HepG2 (cell line): ENCODE measurements at regions not wholly inside any gene's neighbourhood (a gene's known extent, or its start where the extent isn't known, plus 50 kb on each side); places are given as distances from the start of the nearest gene placed in this dataset.

Source experiments
- ATAC-seq: fragments of 200-7000 bp; cut with Tn5 transposase; 3 replicates; pipeline ENCODE4 v1.9.1; 2020; ENCODE audit warnings: mild to moderate bottlenecking, moderate library complexity
- BruUV-seq: library from RNA; stranded (reverse); fragments of 400-500 nt; replicated peaks from 2 replicates; lab custom pipeline; 2021; lab: Mats Ljungman, UMichigan
- CTCF ChIA-PET: fragments of 300-600 bp; formaldehyde crosslinking; extraction: SDS; loops from one replicate; lab custom pipeline; 2021; ENCODE audit warnings: low total read pairs, inconsistent platforms, low intra/inter-chr PET ratio; lab: Yijun Ruan, JAX
- POLR2A ChIA-PET: fragments of 350-600 bp; sonication (Branson Sonifier 250); formaldehyde crosslinking; loops from one replicate; lab custom pipeline; 2020; ENCODE audit warnings: antibody characterized with exemption, inconsistent platforms; lab: Yijun Ruan, JAX
- DNase-seq: peaks from one replicate; pipeline ENCODE4 v3.0.0-alpha.2; 2015; ENCODE audit warnings: low spot score
- FAIRE-seq: peaks from 3 replicates; lab custom pipeline; 2011; peaks lifted over from hg19 to GRCh38; lab: Jason Lieb, UNC
- H2AFZ ChIP-seq: one replicate; pipeline ENCODE4 v1.6.1; 2011; ENCODE audit warnings: low read length, inconsistent platforms
- H3K27ac ChIP-seq: fragments of 300-600 bp; 3 replicates; pipeline ENCODE4 v1.8.0; 2011; ENCODE audit warnings: mixed run types, mild to moderate bottlenecking, mixed read lengths, low read length, inconsistent platforms; ENCODE audit not compliant: insufficient read depth; ENCODE audit errors: extremely low read length
- H3K27me3 ChIP-seq, 2 experiments: fragments of 200-600 bp in 1 of 2; 2 replicates in 1 of 2; 3 replicates in 1 of 2; pipeline versions ENCODE4 v1.6.0 to v1.8.0; 2011; ENCODE audit warnings: low read length in 2 of 2, mild to moderate bottlenecking in 2 of 2, moderate library complexity in 2 of 2, inconsistent platforms in 1 of 2; ENCODE audit not compliant: insufficient read depth in 2 of 2, control insufficient read depth in 1 of 2
- H3K36me3 ChIP-seq, 2 experiments: fragments of 200-600 bp in 1 of 2; replicated peaks in 1 of 2; 2 replicates in 1 of 2; 3 replicates in 1 of 2; pipeline versions ENCODE4 v1.5.1 to v1.8.0; 2011; ENCODE audit warnings: low read length in 2 of 2, inconsistent platforms in 1 of 2; ENCODE audit not compliant: insufficient read depth in 2 of 2, control insufficient read depth in 1 of 2
- H3K4me1 ChIP-seq: 2 replicates; pipeline ENCODE4 v1.5.1; 2012; ENCODE audit warnings: low read length, inconsistent platforms; ENCODE audit not compliant: insufficient read depth
- H3K4me2 ChIP-seq: 2 replicates; pipeline ENCODE4 v1.6.0; 2011; ENCODE audit warnings: low read depth, low read length, inconsistent platforms
- H3K4me3 ChIP-seq, 3 experiments: fragments of 200-600 bp in 1 of 3; sonication (generic), shearing (Covaris generic) in 1 of 3; replicated peaks in 1 of 3; 2 replicates each; pipeline ENCODE4 v1.5.1; 2011 to 2016; ENCODE audit warnings: low read length in 3 of 3, inconsistent platforms in 2 of 3, low read depth in 2 of 3, mild to moderate bottlenecking in 2 of 3, control low read depth in 1 of 3, mixed read lengths in 1 of 3; ENCODE audit not compliant: insufficient read depth in 1 of 3
- H3K79me2 ChIP-seq: one replicate; pipeline ENCODE4 v1.6.1; 2011; ENCODE audit warnings: low read length, inconsistent platforms; ENCODE audit not compliant: insufficient read depth
- H3K9ac ChIP-seq: 2 replicates; pipeline ENCODE4 v1.6.0; 2011; ENCODE audit warnings: mild to moderate bottlenecking, low read depth, low read length, inconsistent platforms; ENCODE audit not compliant: insufficient read depth
- H3K9me3 ChIP-seq: 2 replicates; pipeline ENCODE4 v1.5.1; 2012; ENCODE audit warnings: mild to moderate bottlenecking, low read length
- H4K20me1 ChIP-seq: 2 replicates; pipeline ENCODE4 v1.6.0; 2011; ENCODE audit warnings: inconsistent platforms, mild to moderate bottlenecking, low read length, moderate library complexity; ENCODE audit not compliant: insufficient read depth
- CEBPB ChIP-seq: IDR thresholded peaks from 2 replicates; pipeline ENCODE4 v1.6.1; 2011; ENCODE audit warnings: low read depth, low read length, improper control_type of control experiment, borderline replicate concordance
- CREB1 ChIP-seq, 2 experiments: fragments of 450-650 bp in 1 of 2; IDR thresholded peaks; 2 replicates each; pipeline ENCODE4 v1.6.1; 2016 to 2017; ENCODE audit warnings: control low read depth in 1 of 2, mild to moderate bottlenecking in 1 of 2, missing compliant biosample characterization in 1 of 2, missing genetic modification characterization in 1 of 2
- ELF1 ChIP-seq: sonication (generic); formaldehyde crosslinking; IDR thresholded peaks from 2 replicates; pipeline ENCODE4 v1.4.0; 2020; ENCODE audit warnings: missing genetic modification reagents
- HOXD1 ChIP-seq: sonication (generic); formaldehyde crosslinking; IDR thresholded peaks from 2 replicates; pipeline ENCODE4 v1.5.0; 2020; ENCODE audit warnings: missing genetic modification reagents
- MBD4 ChIP-seq: IDR thresholded peaks from 2 replicates; pipeline ENCODE4 v1.6.1; 2012; ENCODE audit warnings: low read length, inconsistent platforms, borderline replicate concordance
- PHF8 ChIP-seq: sonication (generic); formaldehyde crosslinking; IDR thresholded peaks from 2 replicates; pipeline ENCODE4 v1.5.0; 2020; ENCODE audit warnings: missing genetic modification reagents
- SMAD9 ChIP-seq: sonication (generic); formaldehyde crosslinking; IDR thresholded peaks from 2 replicates; pipeline ENCODE4 v1.5.1; 2020; ENCODE audit warnings: mild to moderate bottlenecking, missing genetic modification reagents
- SP5 ChIP-seq: IDR thresholded peaks from 2 replicates; pipeline ENCODE4 v1.6.1; 2016; ENCODE audit warnings: low read depth, borderline replicate concordance
- SSRP1 ChIP-seq: IDR thresholded peaks from 2 replicates; pipeline ENCODE4 v1.6.1; 2016; ENCODE audit warnings: control low read depth
- ZNF709 ChIP-seq: sonication (generic); formaldehyde crosslinking; IDR thresholded peaks from 2 replicates; pipeline ENCODE4 v1.5.0; 2020; ENCODE audit warnings: mild to moderate bottlenecking, missing genetic modification reagents
- ZNF720 ChIP-seq: sonication (generic); formaldehyde crosslinking; IDR thresholded peaks from 2 replicates; pipeline ENCODE4 v1.4.0; 2020; ENCODE audit warnings: missing genetic modification reagents
- WGBS: methylation state at CpG from one replicate; pipeline ENCODE4 v1.1.6; 2017; ENCODE audit warnings: low lambda C conversion rate; 5-methylcytosine and 5-hydroxymethylcytosine counted together
- in situ Hi-C: cut with HindIII; loops from 2 replicates; pipeline ENCODE4 v1.10.0; 2017; ENCODE audit warnings: low pct_unique_long_range_greater_than_20kb; ENCODE audit not compliant: extremely low pct_ligation_motif_present
- intact Hi-C: fragments of 100-400 bp; cut with micrococcal nuclease; formaldehyde crosslinking; loops from one replicate; pipeline ENCODE4 v1.10.0; 2022; ENCODE audit not compliant: unreplicated experiment
- TF ChIP-seq, protein P1 (sequence below): sonication (generic); formaldehyde crosslinking; IDR thresholded peaks from 2 replicates; pipeline ENCODE4 v1.5.0; 2020; ENCODE audit warnings: mild to moderate bottlenecking, missing genetic modification reagents, borderline replicate concordance
- TF ChIP-seq, protein P2 (sequence below): sonication (generic); formaldehyde crosslinking; IDR thresholded peaks from 2 replicates; pipeline ENCODE4; 2020; ENCODE audit warnings: missing genetic modification reagents, mild to moderate bottlenecking, borderline replicate concordance
- TF ChIP-seq, protein P3 (sequence below): fragments of 450-650 bp; IDR thresholded peaks from 2 replicates; pipeline ENCODE4 v1.6.1; 2016

DNA sequence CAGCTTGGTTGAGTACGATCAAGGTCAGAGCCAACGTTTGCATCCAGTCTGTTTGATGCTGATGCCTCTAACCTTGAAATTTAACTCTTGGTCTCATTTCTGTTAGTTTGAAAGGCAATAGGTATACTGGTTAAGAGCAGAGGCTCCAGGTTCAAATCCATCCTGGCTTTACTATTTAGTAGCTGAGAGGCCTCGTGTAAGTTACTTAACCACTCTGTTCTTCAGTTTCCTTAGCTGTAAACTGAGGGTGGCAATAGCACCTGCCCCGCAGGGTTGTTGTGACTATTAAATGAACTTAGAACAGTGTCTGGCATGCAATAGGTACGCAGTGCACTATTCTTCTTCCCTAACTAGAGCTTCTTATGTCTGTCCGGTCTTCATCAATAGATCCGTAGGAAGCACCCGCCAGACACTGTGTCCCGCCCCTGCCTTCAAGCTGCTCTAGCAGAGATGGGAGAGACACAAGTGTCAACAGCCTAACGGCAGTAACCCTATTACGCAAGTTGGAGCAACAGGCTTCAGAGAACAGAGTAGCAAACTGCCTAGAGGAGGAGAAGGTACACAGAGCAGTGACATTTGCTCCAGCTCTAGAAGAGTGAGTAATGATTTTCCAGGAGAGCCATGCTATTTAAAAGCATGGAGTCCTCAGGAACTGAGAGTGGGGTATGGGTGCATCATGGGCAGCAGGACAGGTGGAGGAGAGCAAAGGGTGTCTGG, 62.7 kb upstream of the ST3GAL5 start:
- H3K9me3 ChIP-seq, result no peaks in the 10 kb centered on the region
- peaks cover 58% of the 10 kb centered on the region for H3K4me1 ChIP-seq
- H3K27ac ChIP-seq, result no peak overlapping the region
- BruUV-seq, result no TSS peak
- no peak overlapping the region for H3K9ac ChIP-seq
- 31% methylated on average over 11 of the region's 11 CpGs for WGBS
- no peak overlapping the region for H3K4me3 ChIP-seq
- in situ Hi-C loops, result no loop called here
- ATAC-seq (peak; percentile 76), DNase-seq (peak; percentile 61), FAIRE-seq (peak; percentile 56)
- POLR2A ChIA-PET, result interaction anchor here (1.0 kb wide), 1 partner anchor 60 kb away, joined by 3 read pairs; no protein-coding TSS in a partner anchor
- H3K27me3 ChIP-seq, result no peaks in the 10 kb centered on the region
- peak overlapping the region; percentile 50 for H3K4me2 ChIP-seq
- H2AFZ ChIP-seq, result no peak overlapping the region
- no peaks in the 10 kb centered on the region for H3K79me2 ChIP-seq
- no peaks in the 10 kb centered on the region for H3K36me3 ChIP-seq
- CTCF ChIA-PET, result no interaction called here
- intact Hi-C loops, result no loop called here
- no peaks in the 10 kb centered on the region for H4K20me1 ChIP-seq
- TF ChIP-seq, protein P1, sequence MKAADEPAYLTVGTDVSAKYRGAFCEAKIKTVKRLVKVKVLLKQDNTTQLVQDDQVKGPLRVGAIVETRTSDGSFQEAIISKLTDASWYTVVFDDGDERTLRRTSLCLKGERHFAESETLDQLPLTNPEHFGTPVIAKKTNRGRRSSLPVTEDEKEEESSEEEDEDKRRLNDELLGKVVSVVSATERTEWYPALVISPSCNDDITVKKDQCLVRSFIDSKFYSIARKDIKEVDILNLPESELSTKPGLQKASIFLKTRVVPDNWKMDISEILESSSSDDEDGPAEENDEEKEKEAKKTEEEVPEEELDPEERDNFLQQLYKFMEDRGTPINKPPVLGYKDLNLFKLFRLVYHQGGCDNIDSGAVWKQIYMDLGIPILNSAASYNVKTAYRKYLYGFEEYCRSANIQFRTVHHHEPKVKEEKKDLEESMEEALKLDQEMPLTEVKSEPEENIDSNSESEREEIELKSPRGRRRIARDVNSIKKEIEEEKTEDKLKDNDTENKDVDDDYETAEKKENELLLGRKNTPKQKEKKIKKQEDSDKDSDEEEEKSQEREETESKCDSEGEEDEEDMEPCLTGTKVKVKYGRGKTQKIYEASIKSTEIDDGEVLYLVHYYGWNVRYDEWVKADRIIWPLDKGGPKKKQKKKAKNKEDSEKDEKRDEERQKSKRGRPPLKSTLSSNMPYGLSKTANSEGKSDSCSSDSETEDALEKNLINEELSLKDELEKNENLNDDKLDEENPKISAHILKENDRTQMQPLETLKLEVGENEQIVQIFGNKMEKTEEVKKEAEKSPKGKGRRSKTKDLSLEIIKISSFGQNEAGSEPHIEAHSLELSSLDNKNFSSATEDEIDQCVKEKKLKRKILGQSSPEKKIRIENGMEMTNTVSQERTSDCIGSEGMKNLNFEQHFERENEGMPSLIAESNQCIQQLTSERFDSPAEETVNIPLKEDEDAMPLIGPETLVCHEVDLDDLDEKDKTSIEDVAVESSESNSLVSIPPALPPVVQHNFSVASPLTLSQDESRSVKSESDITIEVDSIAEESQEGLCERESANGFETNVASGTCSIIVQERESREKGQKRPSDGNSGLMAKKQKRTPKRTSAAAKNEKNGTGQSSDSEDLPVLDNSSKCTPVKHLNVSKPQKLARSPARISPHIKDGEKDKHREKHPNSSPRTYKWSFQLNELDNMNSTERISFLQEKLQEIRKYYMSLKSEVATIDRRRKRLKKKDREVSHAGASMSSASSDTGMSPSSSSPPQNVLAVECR (CRISPR knock-in tag), result no peak
- TF ChIP-seq SP5 (CRISPR knock-in tag) (0 out of 2 replicates have a peak, but pooled peaks have one; percentile 27), HOXD1 (CRISPR knock-in tag) (no peak), ZNF709 (no peak), CEBPB (peak; percentile 92), SSRP1 (no peak), ELF1 (no peak), ZNF720 (CRISPR knock-in tag) (no peak), CREB1 (IDR thresholded peaks at IDR 0.05) (no peak), CREB1 (CRISPR knock-in tag; IDR thresholded peaks at IDR 0.05) (no peak), MBD4 (no peak), SMAD9 (no peak), PHF8 (no peak)
- TF ChIP-seq, protein P2, sequence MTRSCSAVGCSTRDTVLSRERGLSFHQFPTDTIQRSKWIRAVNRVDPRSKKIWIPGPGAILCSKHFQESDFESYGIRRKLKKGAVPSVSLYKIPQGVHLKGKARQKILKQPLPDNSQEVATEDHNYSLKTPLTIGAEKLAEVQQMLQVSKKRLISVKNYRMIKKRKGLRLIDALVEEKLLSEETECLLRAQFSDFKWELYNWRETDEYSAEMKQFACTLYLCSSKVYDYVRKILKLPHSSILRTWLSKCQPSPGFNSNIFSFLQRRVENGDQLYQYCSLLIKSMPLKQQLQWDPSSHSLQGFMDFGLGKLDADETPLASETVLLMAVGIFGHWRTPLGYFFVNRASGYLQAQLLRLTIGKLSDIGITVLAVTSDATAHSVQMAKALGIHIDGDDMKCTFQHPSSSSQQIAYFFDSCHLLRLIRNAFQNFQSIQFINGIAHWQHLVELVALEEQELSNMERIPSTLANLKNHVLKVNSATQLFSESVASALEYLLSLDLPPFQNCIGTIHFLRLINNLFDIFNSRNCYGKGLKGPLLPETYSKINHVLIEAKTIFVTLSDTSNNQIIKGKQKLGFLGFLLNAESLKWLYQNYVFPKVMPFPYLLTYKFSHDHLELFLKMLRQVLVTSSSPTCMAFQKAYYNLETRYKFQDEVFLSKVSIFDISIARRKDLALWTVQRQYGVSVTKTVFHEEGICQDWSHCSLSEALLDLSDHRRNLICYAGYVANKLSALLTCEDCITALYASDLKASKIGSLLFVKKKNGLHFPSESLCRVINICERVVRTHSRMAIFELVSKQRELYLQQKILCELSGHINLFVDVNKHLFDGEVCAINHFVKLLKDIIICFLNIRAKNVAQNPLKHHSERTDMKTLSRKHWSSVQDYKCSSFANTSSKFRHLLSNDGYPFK (CRISPR knock-in tag), result no peak
- TF ChIP-seq, protein P3, sequence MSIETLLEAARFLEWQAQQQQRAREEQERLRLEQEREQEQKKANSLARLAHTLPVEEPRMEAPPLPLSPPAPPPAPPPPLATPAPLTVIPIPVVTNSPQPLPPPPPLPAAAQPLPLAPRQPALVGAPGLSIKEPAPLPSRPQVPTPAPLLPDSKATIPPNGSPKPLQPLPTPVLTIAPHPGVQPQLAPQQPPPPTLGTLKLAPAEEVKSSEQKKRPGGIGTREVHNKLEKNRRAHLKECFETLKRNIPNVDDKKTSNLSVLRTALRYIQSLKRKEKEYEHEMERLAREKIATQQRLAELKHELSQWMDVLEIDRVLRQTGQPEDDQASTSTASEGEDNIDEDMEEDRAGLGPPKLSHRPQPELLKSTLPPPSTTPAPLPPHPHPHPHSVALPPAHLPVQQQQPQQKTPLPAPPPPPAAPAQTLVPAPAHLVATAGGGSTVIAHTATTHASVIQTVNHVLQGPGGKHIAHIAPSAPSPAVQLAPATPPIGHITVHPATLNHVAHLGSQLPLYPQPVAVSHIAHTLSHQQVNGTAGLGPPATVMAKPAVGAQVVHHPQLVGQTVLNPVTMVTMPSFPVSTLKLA, result no peak
